HG02759 (cell line): ENCODE measurements at regions not wholly inside any gene's neighbourhood (a gene's known extent, or its start where the extent isn't known, plus 50 kb on each side); places are given as distances from the start of the nearest gene placed in this dataset.
"Not testable (repeated sequence)": the region's sequence is repeated elsewhere in the genome, so short reads cannot be mapped to it uniquely, and the experiment has no call there.

Source experiments
- ATAC-seq: cut with Tn5 transposase; IDR thresholded peaks from one replicate; pipeline ENCODE4 v1.9.1; 2021; ENCODE audit warnings: mild to moderate bottlenecking, moderate library complexity; ENCODE audit not compliant: unreplicated experiment

- no peak for ATAC-seq
These were observed 1756.0 kb downstream of the C4orf33 start for GRCh38 chr4:130851932-130852331.

DNA sequence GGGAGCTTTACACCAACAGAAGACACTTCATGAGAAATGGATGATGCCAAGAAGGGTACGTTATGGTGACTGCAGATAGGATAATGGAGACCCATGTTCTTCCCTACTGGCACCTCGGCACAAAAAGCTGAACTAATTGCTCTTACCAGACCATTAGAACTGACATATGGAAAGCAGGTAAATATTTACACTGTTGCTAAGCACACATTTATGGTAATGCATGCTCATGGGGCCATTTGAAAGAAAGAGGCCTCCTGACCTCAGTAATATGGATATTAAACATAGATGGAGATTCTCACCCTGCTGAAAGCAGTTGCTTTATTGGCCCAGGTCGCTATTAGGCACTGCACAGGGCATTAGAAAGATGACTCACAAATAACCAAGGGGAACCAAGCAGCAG lies 1759.6 kb downstream of the C4orf33 start:
- no peak for ATAC-seq

- no peak for ATAC-seq
These were observed 1764.0 kb downstream of the C4orf33 start for GRCh38 chr4:130859991-130860390.

DNA sequence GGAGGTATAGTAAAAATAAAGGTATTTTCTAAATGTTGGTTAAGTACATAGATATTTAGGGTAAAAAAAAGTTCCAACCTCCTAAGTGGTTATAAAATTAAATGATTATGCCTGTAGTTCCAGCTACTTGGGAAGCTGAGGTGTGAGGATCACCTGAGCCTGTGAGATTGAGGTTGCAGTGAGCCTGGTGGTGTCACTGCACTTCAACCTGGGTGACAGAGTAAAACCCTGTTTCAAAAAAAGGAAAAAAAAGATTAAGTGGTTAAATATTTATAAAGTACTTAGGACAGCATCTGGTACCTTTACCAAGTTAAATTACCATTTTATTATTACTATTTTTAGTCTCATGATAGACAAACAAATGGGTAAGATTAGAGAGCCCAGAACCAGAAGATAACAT lies 1801.0 kb downstream of the C4orf33 start:
- no peak for ATAC-seq

- ATAC-seq: no peak
These were observed 1805.4 kb downstream of the C4orf33 start for GRCh38 chr4:130901321-130901720.

DNA sequence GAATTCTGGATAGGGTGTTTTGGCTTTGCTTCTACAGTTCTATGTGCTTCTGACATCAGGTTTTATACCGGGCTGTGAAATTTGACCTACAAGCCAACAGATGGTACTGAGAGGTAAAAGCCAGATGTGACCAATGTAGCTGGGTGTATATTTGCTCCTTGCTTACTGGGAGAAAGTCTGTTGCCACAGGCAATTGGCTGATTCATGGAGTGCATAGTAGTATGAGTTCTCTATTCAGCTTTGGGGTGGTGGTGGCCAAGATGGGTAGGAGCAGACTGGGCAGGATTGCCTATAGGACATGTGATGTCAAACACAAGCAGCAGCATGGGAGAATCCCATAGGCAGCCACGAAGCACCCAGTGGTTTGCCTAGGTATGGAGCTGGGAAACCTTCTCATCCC lies 1827.0 kb downstream of the C4orf33 start:
- no peak for ATAC-seq

GRCh38 chr4:130955520-130955919 lies 1859.6 kb downstream of the C4orf33 start:
- ATAC-seq: no peak

DNA sequence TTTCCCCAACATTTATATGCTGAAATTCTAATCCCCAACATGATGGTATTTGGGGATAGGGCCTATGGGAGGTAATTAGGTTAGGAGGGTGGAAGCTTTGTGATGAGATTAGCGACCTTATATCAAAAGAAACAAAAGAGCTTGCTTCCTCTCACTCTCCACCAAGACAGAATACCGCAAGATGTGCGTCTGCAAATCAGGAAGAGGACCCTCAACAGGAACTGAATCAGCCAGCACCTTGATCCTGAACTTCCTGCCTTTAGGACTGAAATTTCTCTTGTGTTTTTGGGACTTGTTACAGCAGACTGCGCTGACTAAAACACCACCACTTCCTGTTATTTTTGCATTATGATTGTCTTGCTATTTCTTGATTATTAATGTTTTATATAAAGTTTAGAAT lies 1889.4 kb downstream of the C4orf33 start:
- ATAC-seq: no peak

DNA sequence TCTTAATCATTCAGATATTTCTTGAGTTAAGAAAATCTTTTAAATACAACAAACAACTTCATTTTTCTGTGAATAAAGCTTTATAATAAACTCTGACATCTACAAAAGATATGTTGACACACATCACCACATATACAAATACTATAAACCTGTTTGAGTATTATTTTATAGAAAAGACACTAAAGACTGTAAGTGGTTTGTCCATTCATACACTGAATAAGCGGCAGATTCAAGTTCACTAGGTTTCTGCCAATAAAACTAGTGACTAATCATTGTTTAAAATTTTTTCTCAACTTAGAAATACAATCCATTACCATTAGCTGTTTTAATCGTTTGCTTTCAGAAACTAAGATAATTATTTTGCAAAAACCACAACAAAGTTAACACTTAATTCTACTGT lies 1900.0 kb downstream of the C4orf33 start:
- no peak for ATAC-seq

GRCh38 chr4:131001371-131001770 lies 1905.4 kb downstream of the C4orf33 start:
- no peak for ATAC-seq

GRCh38 chr4:131002132-131002531 lies 1906.2 kb downstream of the C4orf33 start:
- ATAC-seq: no peak

GRCh38 chr4:131006388-131006787 lies 1910.4 kb downstream of the C4orf33 start:
- no peak for ATAC-seq

DNA sequence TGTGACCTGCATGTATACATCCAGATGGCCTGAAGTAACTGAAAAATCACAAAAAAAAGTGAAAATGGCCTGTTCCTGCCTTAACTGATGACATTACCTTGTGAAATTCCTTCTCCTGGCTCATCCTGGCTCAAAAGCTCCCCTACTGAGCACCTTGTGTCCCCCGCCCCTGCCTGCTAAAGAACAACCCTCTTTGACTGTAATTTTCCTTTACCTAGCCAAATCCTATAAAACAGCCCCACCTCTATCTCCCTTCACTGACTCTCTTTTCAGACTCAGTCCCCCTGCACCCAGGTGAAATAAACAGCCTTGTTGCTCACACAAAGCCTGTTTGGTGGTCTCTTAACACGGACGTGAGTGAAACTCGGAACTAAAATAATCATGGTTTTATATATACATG lies 1916.0 kb downstream of the C4orf33 start:
- not testable (repeated sequence) for ATAC-seq

DNA sequence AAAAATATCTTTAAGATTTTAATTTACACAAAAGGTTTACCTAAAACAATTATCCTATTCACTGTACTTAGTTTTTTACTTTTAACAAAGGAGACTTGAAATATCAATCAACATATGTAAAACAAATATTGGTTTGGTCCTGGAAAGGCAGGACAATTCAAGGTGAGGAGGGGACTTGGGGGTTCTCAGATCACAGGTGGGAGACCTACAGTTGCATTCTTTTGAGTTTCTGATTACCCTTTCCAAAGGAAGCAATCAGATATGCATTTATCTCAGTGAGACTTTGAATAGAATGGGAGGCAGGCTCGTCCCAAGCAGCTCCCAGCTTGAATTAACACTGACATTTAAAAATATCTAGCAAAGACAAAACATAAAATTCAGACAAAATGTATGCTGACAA lies 1917.3 kb downstream of the C4orf33 start:
- no peak for ATAC-seq

- ATAC-seq: no peak
These were observed 1930.8 kb downstream of the C4orf33 start for GRCh38 chr4:131026771-131027170.

GRCh38 chr4:131044368-131044767 lies 1948.4 kb downstream of the C4orf33 start:
- no peak for ATAC-seq

DNA sequence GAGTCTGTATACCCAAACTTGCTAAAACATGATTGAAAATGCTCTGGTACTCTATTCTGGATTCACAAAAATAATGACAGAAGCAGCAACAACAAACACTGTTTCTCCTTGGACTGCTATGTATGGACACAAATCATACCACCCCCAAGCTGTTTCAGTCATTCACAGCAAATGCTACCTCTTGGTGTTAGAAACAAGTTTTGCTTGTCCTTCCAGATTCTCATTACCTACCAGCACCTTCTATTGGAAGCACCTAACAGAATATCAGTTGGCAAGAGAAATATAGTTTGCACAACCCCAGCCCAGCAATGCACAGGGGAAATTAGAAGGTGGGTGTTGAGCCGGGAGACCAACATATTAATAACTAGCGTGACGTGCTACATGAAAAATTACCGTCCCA lies 1950.9 kb downstream of the C4orf33 start:
- ATAC-seq: no peak

- no peak for ATAC-seq
These were observed 1956.7 kb downstream of the C4orf33 start for GRCh38 chr4:131052646-131053045.

DNA sequence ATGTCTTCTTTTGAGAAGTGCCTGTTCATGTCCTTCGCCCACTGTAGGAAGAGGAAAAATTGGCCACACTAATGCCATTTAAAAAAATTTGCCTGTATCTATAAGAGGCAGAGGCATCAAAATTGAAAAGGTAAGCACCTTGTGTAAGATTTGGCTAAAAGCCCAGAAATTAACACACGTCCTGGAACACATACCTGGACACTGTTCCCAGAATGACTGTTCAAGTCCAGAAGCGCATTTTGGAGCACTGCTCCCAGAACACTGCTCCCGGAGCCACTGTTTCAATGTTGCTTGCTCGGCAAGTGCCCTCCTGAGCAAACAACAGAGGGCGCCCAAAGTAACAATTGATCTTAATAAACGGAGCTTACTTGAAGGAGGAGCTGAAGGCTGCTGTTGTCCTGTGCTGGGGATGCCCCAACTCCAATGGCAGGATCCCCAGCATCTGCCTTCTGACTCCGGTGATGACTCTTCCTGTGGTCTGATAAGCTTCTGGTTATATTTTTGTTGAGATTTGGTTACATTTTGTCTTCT lies 1958.6 kb downstream of the C4orf33 start:
- no peak for ATAC-seq

- ATAC-seq: no peak
These were observed 1965.8 kb downstream of the C4orf33 start for GRCh38 chr4:131061734-131062133.

GRCh38 chr4:131063878-131064277 lies 1967.9 kb downstream of the C4orf33 start:
- no peak for ATAC-seq

- ATAC-seq: no peak
These were observed 1985.1 kb downstream of the C4orf33 start for GRCh38 chr4:131081069-131081468.

DNA sequence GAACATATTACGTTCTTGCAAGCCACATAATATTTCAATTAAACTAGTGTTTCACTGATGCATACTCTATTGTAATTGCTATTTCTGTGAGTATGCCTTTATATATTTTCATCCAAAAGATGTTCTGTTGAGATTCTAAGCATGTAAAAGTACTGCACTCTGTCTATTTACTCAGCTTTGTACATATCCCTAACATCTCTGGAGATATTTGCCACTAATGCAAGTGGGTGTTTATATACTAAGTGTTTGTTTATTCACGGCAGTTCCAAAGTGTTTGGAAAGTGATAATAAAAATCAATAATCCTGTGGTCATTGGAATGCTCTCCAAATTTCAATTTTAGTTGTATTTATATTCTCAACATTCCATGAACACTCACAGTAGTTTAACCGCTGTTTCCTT lies 1989.0 kb downstream of the C4orf33 start:
- no peak for ATAC-seq

DNA sequence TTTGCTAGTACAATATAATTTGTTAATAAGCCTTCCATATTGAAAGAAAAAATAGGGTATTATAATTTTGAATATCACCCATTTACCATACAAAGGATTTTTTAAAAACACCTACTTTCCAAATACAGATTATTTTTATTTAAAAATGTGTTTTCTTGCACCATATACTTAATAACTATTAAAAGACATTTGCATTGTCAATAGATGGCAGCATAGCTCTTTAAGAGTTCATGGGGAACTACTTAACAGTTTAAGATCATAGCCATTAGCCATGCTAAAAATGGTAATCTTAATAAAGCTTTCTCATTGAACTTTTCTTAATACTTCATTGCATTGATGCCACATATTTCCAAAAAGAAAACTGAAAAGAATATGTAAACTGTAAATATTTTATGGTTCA lies 1995.9 kb downstream of the C4orf33 start:
- no peak for ATAC-seq
